ENCODE measurements at regions not wholly inside any gene's neighbourhood (a gene's known extent, or its start where the extent isn't known, plus 50 kb on each side); places are given as distances from the start of the nearest gene placed in this dataset.

DNA sequence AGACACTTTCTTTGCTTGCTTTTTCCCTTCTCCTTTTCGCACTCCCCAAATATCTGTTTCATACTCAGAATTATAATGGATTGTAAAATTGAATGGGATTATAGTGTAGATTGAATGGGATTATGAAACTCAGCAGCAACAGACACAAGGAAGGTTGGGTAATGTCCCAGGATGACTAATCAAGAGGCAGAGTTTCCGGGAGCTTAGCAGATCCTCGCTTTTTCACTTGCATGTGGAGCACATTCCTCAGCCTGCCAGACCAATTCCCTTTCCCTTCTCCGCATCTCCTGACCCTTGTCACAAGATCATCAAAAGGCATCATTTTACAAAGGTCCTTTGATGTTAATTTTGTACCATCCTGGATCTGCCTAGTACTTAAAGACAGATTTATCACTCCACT, 55.1 kb upstream of the SLC1A1 start:
- 79 to 81% methylated on average over 3 to 4 of the region's 4 CpGs for WGBS, 2 donors (ENCODE audit: low coverage in 1 of 2)
- no peak overlapping the region for H3K4me3 ChIP-seq
- no peak for TF ChIP-seq POLR2AphosphoS5 (IDR thresholded peaks at IDR 0.05)
- TF ChIP-seq, protein P1, sequence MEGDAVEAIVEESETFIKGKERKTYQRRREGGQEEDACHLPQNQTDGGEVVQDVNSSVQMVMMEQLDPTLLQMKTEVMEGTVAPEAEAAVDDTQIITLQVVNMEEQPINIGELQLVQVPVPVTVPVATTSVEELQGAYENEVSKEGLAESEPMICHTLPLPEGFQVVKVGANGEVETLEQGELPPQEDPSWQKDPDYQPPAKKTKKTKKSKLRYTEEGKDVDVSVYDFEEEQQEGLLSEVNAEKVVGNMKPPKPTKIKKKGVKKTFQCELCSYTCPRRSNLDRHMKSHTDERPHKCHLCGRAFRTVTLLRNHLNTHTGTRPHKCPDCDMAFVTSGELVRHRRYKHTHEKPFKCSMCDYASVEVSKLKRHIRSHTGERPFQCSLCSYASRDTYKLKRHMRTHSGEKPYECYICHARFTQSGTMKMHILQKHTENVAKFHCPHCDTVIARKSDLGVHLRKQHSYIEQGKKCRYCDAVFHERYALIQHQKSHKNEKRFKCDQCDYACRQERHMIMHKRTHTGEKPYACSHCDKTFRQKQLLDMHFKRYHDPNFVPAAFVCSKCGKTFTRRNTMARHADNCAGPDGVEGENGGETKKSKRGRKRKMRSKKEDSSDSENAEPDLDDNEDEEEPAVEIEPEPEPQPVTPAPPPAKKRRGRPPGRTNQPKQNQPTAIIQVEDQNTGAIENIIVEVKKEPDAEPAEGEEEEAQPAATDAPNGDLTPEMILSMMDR (IDR thresholded peaks at IDR 0.05) = no peak
- no peak for TF ChIP-seq POLR2A (IDR thresholded peaks at IDR 0.05)
- no peak for TF ChIP-seq EP300 (IDR thresholded peaks at IDR 0.05)

DNA sequence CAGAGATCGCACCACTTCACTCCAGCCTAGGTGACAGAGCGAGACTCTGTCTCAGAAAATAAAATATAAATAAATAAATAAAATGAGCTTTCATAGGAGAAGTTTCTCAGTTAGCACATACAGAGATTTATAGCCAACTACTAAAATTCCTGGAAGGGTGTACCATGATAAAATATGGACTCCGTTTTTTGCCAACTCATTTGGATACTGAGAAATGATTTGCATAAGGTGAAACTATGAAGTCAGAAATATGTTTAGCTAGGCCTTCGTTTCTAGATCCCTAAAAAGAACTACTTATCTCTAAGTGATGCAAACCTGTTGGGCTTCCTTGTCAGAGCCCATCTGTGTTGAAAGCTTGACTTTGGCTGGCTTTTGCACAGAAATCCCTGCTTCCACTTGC, 56.9 kb upstream of the SLC1A1 start:
- 70 to 88% methylated on average over 4 of the region's 4 CpGs for WGBS, 2 donors (ENCODE audit: low coverage in 1 of 2)
- H3K27me3 ChIP-seq = no peaks in the 10 kb centered on the region
- ATAC-seq = no peak
- no peak overlapping the region for H3K4me3 ChIP-seq
- H3K36me3 ChIP-seq = no peaks in the 10 kb centered on the region
- no peaks in the 10 kb centered on the region for H3K9me3 ChIP-seq
- TF ChIP-seq, protein P1 (IDR thresholded peaks at IDR 0.05) = no peak
- TF ChIP-seq EP300 (IDR thresholded peaks at IDR 0.05) (no peak), POLR2AphosphoS5 (IDR thresholded peaks at IDR 0.05) (no peak), POLR2A (IDR thresholded peaks at IDR 0.05) (no peak)
- peaks cover 0 to 8% (median 0%) of the 10 kb centered on the region in 3 donors for H3K4me1 ChIP-seq
- H3K27ac ChIP-seq = no peak overlapping the region

More for the DNA sequence above, 55.1 kb upstream of the SLC1A1 start:
- H3K4me1 ChIP-seq = peaks cover 0 to 8% (median 0%) of the 10 kb centered on the region in 3 donors
- no peaks in the 10 kb centered on the region for H3K36me3 ChIP-seq
- no peak for ATAC-seq
- H3K9me3 ChIP-seq = peaks cover 0 to 7% (median 0%) of the 10 kb centered on the region in 3 donors
- H3K27me3 ChIP-seq = no peaks in the 10 kb centered on the region
- H3K27ac ChIP-seq = no peak overlapping the region

DNA sequence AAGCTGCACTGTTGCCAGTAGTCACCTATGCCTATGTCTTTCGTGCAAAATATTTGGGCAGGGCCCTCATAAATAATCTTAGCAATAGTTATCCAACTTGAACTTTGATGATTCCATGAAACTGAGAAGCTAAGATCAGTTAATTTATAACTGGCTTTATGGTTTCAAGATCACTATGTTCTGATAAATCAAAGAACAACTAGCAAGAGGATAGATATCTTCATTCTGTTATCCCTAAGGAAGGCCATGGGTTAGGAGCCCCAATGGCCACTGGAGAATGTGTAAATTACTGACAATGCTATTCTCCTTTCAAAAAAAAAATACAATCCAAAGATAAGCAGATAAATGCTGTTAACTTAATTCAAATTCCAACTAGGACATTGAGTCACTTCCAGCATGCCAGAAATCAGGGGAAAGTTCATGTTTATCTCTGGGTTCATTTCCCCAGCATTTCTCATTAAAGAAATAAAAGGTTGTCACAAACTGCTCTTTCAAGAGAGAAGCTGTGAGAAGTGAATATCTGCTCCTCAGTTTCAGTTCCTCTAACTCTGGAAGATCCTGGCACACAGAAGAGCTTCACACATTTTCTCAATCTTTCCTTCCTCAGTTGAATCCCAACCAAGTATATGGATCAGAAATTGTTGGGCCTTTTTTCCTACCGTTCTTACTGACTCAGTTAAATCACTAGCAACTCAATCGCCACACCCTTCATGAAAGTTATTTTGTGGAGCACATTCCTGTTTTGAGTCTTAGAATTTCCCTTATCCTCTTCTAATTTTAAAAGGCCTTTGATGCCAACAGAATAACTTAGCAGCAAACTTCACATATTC, 59.6 kb upstream of the SLC1A1 start:
- Histone ChIP-seq H3K4me3 (no peak overlapping the region), H3K27me3 (no peaks in the 10 kb centered on the region), H3K27ac (peak overlapping the region in 1 of 4 donors; percentile 6), H3K36me3 (no peaks in the 10 kb centered on the region), H3K4me1 (peaks cover 0 to 8% (median 0%) of the 10 kb centered on the region in 3 donors), H3K9me3 (no peaks in the 10 kb centered on the region)
- TF ChIP-seq EP300 (IDR thresholded peaks at IDR 0.05) (no peak), POLR2AphosphoS5 (IDR thresholded peaks at IDR 0.05) (no peak), POLR2A (IDR thresholded peaks at IDR 0.05) (no peak)
- TF ChIP-seq, protein P1 (IDR thresholded peaks at IDR 0.05) = no peak
- peak; percentile 55 for ATAC-seq
- WGBS, 2 donors (ENCODE audit: low coverage in 1 of 2) = 60 to 62% methylated on average over 1 to 3 of the region's 3 CpGs

DNA sequence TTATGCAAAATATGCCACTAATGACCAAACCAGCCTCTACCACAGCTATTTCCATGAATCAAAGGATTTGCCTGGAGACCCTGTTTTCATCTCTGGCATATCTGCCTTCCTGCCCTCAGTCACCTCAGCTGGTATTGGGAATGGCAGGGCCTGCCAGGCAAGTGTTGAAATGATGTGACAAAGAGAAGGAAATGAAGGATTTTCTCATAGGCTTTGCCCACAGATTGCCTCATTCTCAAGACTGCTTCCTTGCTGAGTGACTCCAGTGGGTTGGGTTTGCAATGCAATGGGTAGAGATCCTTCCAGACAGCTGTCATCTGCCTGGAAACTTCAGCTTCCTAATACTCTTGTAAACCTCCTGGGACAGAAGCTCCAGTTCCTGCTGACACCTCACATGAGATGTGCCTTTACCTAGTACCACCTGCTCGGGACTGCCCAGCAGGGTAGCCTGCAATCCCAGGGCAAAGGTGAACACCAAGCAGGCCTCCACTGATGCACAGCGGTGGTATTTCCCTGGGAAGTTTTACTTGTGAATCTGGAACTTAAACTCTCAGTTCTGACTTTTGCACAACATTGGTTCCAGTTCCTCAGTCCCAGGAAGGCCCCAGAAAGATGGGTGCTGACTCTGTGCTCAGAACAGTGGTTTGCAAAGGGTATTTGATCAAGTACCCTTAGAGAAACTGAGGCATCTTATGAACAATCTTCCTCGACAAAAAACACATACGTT, 64.8 kb upstream of the SLC1A1 start:
- no peaks in the 10 kb centered on the region for H3K27me3 ChIP-seq
- 90 to 100% methylated on average over 2 to 3 of the region's 4 CpGs for WGBS, 2 donors (ENCODE audit: low coverage in 1 of 2)
- no peaks in the 10 kb centered on the region for H3K36me3 ChIP-seq
- H3K4me1 ChIP-seq = peaks cover 0 to under 1% (median 0%) of the 10 kb centered on the region in 3 donors
- ATAC-seq = peak; percentile 51
- H3K27ac ChIP-seq = no peak overlapping the region
- H3K9me3 ChIP-seq = no peaks in the 10 kb centered on the region
- H3K4me3 ChIP-seq = no peak overlapping the region
- no peak for TF ChIP-seq POLR2AphosphoS5 (IDR thresholded peaks at IDR 0.05)
- TF ChIP-seq, protein P1 (IDR thresholded peaks at IDR 0.05) = no peak
- no peak for TF ChIP-seq POLR2A (IDR thresholded peaks at IDR 0.05)
- TF ChIP-seq EP300 (IDR thresholded peaks at IDR 0.05) = no peak

Measured in gastroesophageal sphincter (tissue), 4 donors.